ENCODE measurements at regions not wholly inside any gene's neighbourhood (a gene's known extent, or its start where the extent isn't known, plus 50 kb on each side); places are given as distances from the start of the nearest gene placed in this dataset.

DNA sequence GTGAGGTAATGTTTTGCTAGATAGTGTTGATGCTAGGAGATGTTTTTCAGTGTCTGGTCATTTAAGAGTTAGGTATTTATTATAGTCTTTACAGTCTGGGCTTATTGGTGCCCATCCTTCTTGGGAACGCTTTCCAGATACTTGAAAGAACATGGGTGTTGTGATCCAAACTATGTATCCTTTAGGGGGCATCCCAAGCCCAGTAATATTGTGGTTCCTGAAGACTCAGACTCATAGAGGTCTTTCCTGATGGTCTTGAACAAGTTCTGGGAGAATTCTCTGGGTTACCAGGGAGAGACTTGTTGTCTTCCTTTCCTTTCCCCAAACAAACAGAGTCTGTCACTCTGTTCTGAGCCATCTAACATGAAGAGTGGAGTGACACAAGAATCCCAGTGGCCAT, 99.7 kb upstream of the LRRC3B start:
- DNase-seq (ENCODE audit: low read depth in 2 of 2): no peak

DNA sequence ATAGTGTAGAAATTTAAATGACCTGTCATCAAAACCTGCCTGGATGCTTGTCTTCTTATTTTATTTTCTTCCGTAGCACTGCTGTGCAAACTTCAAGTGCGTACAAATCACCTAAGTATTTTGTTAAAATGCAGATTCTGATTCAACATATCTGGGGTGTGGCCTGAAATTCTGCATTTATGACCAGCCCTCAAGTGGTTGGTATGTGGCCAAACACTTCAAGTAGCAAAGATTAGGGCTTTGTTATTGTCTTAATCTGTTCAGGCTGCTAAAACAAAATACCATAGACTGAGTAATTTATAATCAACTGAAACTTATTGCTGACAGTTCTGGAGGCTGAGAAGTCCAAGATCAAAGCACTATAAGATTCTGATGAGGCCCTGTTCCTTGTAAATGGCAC, 97.6 kb upstream of the LRRC3B start:
- no peak for DNase-seq (ENCODE audit: low read depth in 2 of 2)

DNA sequence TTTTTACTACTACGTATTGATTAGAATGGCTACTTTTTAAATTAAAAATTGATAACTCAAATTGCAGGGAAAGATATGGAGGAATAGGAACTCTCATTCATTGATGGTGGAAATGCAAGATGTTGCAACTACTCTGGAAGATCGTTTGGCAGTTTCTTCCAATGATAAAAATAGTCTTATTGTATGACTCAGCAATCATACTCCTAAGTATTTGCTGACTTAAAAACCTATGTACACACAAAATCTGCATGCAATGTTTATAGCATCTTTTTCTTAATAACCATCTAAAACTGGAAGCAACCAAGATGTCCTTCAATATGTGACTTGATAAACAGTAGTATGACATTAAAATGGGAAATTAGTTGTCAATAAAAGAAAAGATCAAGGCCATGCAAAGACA, 87.4 kb upstream of the LRRC3B start:
- DNase-seq (ENCODE audit: low read depth in 2 of 2): no peak

DNA sequence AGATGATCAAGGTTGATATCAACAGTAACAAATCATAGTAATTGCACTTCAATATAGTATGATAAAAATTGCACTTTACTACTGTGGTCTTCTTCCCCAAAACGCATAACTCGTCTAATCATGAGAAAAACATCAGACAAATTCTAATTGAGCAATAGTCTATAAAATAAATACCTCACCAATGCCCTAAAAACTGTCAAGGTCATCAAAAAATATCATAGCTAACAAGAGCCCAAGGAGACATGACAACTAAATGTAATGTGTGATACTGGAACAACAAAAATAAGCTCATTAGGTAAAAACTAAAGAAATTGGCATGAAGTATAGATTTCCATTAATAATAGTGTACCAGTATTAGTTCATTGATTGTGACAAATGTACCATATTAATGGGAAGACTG, 85.6 kb upstream of the LRRC3B start:
- DNase-seq (ENCODE audit: low read depth in 2 of 2): no peak

DNA sequence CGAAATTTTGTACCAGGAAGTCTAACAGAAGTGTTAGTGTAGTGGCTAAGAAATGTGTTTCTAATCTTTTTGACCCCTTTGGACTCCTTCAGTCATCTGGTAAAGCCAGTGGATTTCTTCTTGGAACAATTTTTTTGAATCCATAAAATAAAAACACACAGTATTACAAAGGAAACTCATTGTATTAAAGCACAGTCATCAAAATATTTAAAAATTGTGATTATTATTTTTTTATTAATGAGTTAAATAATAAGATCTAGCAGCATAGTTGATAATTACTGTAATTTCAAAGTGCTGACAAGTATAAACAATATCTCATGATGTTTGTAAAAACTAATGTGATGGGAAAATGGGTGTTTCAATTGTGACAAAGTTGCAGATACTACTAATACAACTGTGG, 72.2 kb upstream of the LRRC3B start:
- DNase-seq (ENCODE audit: low read depth in 2 of 2): no peak

DNA sequence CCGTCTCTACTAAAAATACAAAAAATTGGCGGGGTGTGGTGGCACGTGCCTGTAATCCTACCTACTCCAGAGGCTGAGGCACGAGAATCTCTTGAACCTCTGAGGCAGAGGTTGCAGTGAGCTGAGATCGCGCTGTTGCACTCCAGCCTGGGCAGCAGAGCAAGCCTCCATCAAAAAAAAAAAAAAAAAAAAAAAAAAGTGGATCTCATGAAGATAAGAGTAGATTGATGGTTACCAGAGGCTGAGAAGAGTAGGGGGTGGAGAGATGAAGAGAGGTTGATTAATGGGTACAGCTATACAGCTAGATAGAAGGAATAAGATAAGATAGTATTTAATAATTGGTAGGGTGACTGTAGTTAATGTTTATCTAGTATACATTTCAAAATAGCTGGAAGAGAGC, 65.9 kb upstream of the LRRC3B start:
- no peak for DNase-seq (ENCODE audit: low read depth in 2 of 2)

DNA sequence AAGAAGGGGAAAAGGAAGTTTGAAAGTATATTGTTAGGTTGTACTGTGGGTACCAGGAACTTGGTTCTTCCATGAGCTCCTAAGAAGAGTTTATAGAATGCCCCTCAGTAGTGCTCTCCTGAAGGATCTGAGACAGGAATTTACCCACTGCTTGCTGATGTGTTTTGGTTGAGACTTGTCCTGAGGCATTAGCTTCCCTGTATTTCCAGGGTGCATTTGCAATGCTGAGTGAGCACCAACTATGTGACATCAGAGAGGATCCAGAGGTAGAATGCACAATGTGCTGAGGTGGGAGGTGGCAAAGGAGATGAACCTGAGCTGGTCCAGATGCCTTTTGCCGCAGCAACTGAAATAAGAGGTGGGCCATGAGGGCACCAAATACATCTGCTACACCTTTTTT, 64.3 kb upstream of the LRRC3B start:
- DNase-seq (ENCODE audit: low read depth in 2 of 2): no peak

DNA sequence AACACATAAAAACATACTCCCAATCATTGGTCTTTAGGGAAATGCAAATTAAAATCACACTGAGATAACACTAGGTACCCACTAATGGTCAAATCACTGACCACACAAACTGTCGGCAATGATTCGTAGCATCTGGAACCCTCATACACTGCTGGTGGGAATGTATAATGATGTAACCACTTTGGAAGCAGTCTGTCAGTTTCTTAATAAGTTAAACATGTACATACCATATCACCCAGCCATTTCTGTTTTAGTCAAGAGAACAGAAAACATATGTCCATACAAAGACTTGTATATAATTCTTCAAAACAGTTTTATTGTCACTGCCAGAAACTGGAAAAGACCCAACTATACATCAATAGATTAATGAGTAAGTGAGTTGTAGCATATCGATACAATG, 63.3 kb upstream of the LRRC3B start:
- peak in 1 of 2 experiments; percentile 1 for DNase-seq (ENCODE audit: low read depth in 2 of 2)

DNA sequence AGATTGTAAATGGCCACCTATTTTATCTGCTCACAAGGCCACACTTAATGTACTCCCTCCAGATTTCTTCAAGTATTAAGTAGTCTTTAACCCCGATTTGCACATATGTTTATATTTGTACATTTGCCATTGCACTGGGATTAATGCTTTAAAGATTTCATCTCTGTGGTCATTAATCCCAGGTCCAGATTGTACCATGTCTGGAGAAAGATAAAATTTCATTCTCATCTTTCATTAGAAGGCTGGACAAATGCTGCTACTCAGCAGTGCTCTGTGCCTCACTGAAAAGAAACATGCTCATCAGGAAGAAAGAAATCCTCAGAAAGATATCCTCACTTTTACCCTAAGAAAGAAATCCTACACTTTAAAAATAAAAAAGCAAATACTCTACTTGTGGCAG, 62.5 kb upstream of the LRRC3B start:
- DNase-seq (ENCODE audit: low read depth in 2 of 2): no peak

DNA sequence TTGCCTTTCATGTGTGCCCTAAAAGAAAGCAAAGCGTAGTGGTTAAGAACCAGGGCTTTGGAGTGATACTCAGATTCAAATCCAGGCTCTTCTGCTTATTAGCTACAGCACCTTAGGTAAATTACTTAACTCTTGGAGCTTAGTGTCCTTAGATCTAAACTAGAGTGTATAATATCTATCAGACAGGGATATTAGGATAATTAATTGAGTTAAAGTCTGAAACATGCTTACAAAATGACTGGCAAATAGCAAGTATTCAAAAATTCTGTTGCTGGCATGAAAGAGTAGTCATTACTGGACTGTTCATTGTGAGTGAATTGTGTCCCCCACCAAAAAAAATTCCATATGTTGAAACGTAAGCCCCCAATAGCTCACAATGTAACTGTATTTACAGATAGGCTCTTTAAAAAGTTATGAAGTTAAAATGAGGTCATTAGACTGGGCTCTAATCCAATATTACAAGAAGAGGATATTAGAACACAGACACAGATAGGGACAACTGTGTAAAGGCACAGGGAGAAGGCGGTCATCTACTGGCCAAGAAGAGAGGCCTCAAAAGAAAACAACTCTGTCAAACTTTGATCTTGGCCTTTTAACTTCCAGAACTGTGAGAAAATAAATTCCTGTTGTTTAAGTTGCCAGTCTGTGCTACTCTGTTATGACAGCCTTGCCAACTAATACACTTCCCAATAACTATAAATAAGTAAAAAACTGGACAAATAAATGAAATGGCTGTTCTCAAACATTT, 60.4 kb upstream of the LRRC3B start:
- no peak for DNase-seq (ENCODE audit: low read depth in 2 of 2)

All from fibroblast of skin of left quadriceps (primary cell).